ENCODE measurements at regions not wholly inside any gene's neighbourhood (a gene's known extent, or its start where the extent isn't known, plus 50 kb on each side); places are given as distances from the start of the nearest gene placed in this dataset.

DNA sequence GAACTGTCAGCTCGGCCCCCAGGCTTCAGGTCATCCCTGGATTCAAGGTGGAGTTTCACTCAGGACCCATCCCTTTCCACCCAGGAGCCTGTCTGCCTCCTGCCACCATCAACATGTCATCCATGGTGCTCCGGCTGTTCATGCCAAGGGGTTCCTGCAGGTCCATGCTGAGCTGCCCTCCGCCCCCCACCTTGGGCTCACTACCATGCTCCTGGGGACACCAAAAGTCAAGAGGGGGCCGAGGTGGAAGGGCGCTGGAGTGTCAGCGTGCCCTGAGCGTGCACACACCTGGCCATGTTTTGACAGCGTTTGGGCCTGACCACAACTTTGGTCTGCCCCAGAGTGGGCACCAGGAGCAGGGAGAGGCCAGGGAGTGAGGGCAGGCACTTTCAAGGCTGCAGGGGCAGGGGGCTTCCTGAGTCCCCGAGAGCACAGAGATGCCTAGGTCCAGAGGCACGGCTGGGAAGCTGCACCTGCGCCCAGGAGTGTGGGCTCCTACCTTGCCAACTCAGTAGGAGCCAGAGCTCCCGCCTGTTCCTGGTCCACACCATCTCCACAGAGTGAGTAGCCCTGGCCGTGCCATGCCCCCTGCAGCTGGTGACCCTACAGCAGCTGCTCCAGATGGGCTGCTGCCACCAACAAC lies 639.6 kb upstream of the ZP4 start:
- TF ChIP-seq CTCF (IDR thresholded peaks at IDR 0.05; ENCODE audit: insufficient read depth, low read depth, low read length) (no peak), EZH2 (IDR thresholded peaks at IDR 0.05; ENCODE audit: insufficient read depth, low read length) (no peak)

Data from astrocyte (in vitro differentiated cells and primary cell).